AG10803 (cell line): ENCODE measurements at regions not wholly inside any gene's neighbourhood (a gene's known extent, or its start where the extent isn't known, plus 50 kb on each side); places are given as distances from the start of the nearest gene placed in this dataset.
"Not testable (repeated sequence)": the region's sequence is repeated elsewhere in the genome, so short reads cannot be mapped to it uniquely, and the experiment has no call there.

Source experiments
- DNase-seq: peaks from one replicate; pipeline ENCODE4 v3.0.0; 2010; ENCODE audit warnings: low read depth
- H3K4me3 ChIP-seq: 2 replicates; pipeline ENCODE4 v1.5.1; 2011; ENCODE audit warnings: mild to moderate bottlenecking, low read length, control low read depth

GRCh38 chr15:20237256-20238020, 304.2 kb downstream of the GOLGA6L6 start:
- H3K4me3 ChIP-seq, DNase-seq: not testable (repeated sequence)

GRCh38 chr15:20235728-20236127, 305.9 kb downstream of the GOLGA6L6 start:
- not testable (repeated sequence) for H3K4me3 ChIP-seq

GRCh38 chr15:20234006-20234540, 307.5 kb downstream of the GOLGA6L6 start:
- not testable (repeated sequence) for DNase-seq, H3K4me3 ChIP-seq

More at GRCh38 chr15:20235728-20236127, 305.9 kb downstream of the GOLGA6L6 start:
- not testable (repeated sequence) for DNase-seq

- not testable (repeated sequence) for H3K4me3 ChIP-seq, DNase-seq
Measured at GRCh38 chr15:20232457-20232856, 309.1 kb downstream of the GOLGA6L6 start.

GRCh38 chr15:20230656-20231055, 310.9 kb downstream of the GOLGA6L6 start:
- not testable (repeated sequence) for DNase-seq, H3K4me3 ChIP-seq

GRCh38 chr15:20228791-20229190, 312.8 kb downstream of the GOLGA6L6 start:
- not testable (repeated sequence) for DNase-seq, H3K4me3 ChIP-seq

GRCh38 chr15:20227119-20227853, 314.3 kb downstream of the GOLGA6L6 start:
- DNase-seq, H3K4me3 ChIP-seq: not testable (repeated sequence)

GRCh38 chr15:20226531-20226930, 315.1 kb downstream of the GOLGA6L6 start:
- not testable (repeated sequence) for DNase-seq, H3K4me3 ChIP-seq

GRCh38 chr15:20221063-20221462, 320.5 kb downstream of the GOLGA6L6 start:
- not testable (repeated sequence) for DNase-seq

GRCh38 chr15:20219171-20219570, 322.4 kb downstream of the GOLGA6L6 start:
- not testable (repeated sequence) for DNase-seq, H3K4me3 ChIP-seq

More at GRCh38 chr15:20221063-20221462, 320.5 kb downstream of the GOLGA6L6 start:
- not testable (repeated sequence) for H3K4me3 ChIP-seq

GRCh38 chr15:20215700-20216099, 325.9 kb downstream of the GOLGA6L6 start:
- not testable (repeated sequence) for H3K4me3 ChIP-seq, DNase-seq

GRCh38 chr15:20214101-20214500, 327.5 kb downstream of the GOLGA6L6 start:
- not testable (repeated sequence) for H3K4me3 ChIP-seq, DNase-seq

- DNase-seq, H3K4me3 ChIP-seq: not testable (repeated sequence)
Measured at GRCh38 chr15:20211508-20211907, 330.1 kb downstream of the GOLGA6L6 start.

GRCh38 chr15:20209973-20210372, 331.6 kb downstream of the GOLGA6L6 start:
- H3K4me3 ChIP-seq, DNase-seq: not testable (repeated sequence)

GRCh38 chr15:20207607-20208006, 334.0 kb downstream of the GOLGA6L6 start:
- not testable (repeated sequence) for DNase-seq, H3K4me3 ChIP-seq

- DNase-seq, H3K4me3 ChIP-seq: not testable (repeated sequence)
Measured at GRCh38 chr15:20207198-20207597, 334.4 kb downstream of the GOLGA6L6 start.

GRCh38 chr15:20204177-20204866, 337.3 kb downstream of the GOLGA6L6 start:
- not testable (repeated sequence) for DNase-seq, H3K4me3 ChIP-seq

GRCh38 chr15:20203649-20204150, 337.9 kb downstream of the GOLGA6L6 start:
- not testable (repeated sequence) for H3K4me3 ChIP-seq, DNase-seq
